Islet of Langerhans (tissue), 1 donor: ENCODE measurements at regions not wholly inside any gene's neighbourhood (a gene's known extent, or its start where the extent isn't known, plus 50 kb on each side); places are given as distances from the start of the nearest gene placed in this dataset.
A peak's percentile ranks its signal among the peaks of the same experiment; 100 is the strongest.

ENCODE experiments used
- FAIRE-seq: peaks from one replicate; lab custom pipeline; 2011; peaks lifted over from hg19 to GRCh38; lab: Jason Lieb, UNC

GRCh38 chr2:191514613-191515012, 163.3 kb upstream of the NABP1 start:
- FAIRE-seq, result no peak

DNA sequence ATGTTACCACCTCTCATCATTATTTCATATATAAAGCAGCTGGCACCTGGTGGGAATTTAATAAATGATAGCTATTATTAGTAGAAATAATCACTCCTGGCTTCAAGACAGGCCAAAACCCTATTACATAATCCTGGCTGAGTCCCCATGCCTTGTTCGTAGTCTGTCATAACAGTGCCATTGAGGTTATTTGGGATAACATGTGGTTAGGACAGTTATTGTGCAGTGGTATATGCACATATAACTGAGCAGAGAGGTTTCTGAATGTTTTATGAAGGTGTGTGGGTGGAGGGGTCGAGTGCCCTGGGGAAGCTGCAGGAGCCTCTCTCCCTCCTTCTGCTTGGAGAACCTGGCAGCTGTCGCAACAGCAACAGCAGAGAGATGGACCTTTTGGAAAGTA, 162.4 kb upstream of the NABP1 start:
- no peak for FAIRE-seq

GRCh38 chr2:191516260-191516659, 161.7 kb upstream of the NABP1 start:
- no peak for FAIRE-seq

- peak; percentile 100 for FAIRE-seq
Measured at GRCh38 chr2:191521608-191522208, 156.2 kb upstream of the NABP1 start.

DNA sequence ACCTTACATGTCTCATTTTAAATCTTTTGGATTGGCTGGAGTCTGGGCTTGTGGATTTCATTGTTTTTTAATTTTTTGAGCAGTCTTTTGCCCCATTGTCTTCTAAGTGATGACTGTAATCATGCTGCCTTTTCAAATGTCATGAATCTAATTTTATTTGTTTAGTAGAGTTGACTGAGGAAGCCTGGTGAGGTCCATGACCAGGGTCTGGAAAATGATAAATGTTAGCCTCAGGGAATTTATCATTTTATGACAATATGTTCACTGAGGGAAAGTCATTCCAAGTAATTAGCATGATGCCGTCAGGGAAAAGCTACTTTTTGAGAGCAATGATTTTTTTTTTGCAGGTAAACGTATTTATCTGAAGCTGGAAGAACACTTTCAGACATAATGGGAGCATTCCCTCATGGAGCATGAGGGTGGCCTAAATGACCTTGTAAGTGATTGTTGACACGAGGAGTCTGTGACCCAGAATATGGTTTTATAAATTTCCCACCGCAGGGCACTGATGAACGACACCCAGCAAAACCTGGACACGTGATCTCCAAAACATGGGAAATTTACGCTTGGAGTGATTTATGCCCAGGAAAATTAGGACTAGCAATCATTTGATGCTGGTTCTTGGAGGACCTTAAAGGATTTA, 155.3 kb upstream of the NABP1 start:
- no peak for FAIRE-seq

DNA sequence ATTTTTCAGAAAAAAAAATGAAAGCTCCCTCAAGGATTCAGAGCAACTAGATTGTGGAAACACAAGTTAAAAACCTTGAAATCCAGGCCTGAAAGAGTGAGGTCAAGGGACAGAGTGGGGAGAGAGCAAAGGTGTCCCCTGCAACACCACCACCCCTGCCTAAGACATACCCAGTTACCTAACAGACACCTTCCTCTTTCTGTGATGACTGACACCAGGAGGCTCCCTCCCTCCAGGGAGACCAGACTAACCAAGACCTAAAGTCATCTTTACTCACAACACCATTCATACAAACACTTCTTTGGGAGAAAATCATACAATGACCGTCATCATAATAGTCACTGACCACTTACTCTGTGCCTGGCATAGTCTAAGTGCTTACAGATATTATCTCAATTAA, 151.8 kb upstream of the NABP1 start:
- FAIRE-seq, result no peak

DNA sequence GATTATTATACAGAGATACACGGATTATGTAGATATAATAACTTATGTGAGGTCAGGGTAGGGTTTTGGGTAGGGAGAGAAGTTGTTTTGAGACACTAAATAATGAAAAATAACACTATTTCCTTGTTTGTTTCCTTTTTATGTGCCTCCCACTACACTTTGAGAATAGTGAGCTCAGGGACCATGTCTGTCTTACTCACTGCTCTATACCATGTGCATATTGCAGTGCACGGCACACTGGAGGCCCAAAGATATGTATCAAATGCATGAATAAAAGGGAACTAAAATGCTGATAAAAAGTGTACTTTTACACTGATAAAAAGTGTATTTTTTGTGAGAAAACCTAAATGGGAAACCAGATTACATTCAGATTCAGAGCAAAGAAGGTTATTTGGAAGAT, 151.4 kb upstream of the NABP1 start:
- no peak for FAIRE-seq

DNA sequence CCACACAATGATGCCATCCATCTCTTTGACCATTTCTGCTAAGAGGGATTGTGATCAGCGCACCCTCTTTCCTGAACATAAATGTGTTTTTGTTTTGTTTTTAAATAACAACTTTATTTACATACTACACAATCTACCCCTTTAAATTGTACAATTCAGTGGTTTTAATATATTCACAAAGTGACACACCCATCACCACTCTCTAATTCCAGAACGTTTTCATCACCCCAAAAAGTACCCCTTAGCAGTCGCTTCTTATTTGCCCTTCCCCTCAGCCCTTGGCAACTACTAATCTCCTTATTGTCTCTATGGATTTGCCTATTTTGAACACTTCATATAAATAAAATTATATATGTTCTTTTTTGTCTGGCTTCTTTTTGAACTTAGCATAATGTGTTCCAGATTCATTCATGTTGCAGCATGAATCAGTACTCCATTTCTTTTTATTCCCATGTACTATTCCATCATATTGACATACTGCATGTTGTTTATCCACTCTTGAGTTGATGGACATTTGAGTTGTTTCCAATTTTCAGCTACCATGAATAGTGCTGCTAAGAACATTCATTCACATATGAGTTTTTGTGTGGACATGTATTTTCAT, 150.9 kb upstream of the NABP1 start:
- FAIRE-seq, result no peak

- no peak for FAIRE-seq
Measured at GRCh38 chr2:191530618-191531017, 147.3 kb upstream of the NABP1 start.

DNA sequence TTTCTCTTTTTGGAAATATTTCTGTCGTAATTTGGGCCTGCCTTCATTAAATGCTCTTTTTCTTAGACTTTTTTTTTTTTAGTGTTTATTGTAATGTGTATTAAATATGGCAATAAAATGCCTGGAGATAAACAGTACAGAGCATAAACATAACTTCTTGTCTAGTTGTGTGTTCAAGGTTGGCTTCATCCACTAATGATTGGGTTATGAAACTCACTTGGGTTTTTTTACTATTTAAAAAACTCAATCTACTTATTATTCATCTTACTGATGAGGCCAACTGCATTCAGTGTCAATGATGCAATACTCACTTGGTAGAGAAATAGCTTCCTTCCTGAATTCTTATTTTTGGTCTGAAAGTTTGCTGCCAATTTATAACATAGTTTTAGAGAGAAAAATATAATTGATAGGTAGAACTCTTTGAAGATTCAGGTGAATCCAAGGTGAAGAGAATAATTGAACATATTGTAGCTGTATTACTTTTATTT, 144.2 kb upstream of the NABP1 start:
- FAIRE-seq, result no peak

GRCh38 chr2:191537921-191538320, 140.0 kb upstream of the NABP1 start:
- FAIRE-seq, result no peak

DNA sequence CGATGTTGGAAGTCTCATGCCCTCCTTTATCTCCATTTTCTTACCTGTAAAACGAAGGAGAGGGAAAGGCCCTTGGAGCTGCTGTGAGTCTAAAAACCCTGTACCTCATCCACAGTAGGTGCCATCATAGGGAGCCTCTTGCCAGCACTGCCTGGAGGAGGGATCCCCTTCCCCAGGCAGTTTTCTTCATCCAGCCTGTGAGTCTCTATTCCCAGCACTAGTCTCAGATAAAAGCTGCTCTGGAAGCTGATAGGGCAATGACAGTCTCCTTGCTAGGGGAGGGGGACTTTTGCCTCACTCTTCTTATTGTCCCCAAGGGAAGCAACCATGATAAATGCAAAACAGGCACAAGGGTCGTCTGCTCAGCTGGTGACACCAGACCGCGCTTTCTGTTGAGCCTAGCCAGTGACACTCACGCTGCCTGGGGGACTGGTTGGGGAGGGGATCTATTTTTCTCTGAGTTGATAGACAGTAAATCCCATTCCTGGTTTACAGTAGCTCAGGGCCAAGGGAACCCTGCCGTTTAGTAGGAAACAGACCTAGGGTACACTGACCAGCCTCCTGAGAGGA, 139.5 kb upstream of the NABP1 start:
- FAIRE-seq, result no peak

GRCh38 chr2:191539068-191539467, 138.9 kb upstream of the NABP1 start:
- no peak for FAIRE-seq

- no peak for FAIRE-seq
Measured at GRCh38 chr2:191540681-191541080, 137.3 kb upstream of the NABP1 start.

- FAIRE-seq, result no peak
Measured at GRCh38 chr2:191543708-191544107, 134.2 kb upstream of the NABP1 start.

DNA sequence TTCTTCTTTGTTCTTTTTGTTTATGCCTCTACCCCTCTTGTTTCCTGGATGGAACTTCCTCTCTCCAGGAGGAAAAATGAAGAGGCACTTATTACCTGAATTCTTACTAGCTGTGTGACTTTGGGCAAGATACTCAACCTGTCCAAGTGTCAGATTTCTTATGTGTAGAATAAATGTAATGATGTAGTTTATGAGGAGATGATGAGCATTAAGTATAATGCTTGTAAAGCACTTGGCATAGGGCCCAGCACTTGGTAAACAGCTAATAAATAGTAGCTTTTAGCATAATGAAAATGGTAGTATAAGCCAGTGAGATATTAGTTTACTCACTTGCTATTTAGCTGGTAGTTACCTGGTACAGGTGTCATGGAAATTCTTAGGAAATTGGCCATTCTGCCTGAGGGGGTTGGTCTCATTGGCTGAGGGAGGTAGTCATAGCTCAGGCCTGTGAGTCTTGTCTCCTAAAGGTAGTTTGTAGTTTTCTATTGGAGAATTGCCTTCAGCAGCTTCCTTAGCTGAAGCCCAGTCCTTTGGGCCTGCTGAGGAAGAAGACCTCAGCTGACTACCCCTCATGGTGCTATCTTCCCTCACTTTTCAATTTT, 133.4 kb upstream of the NABP1 start:
- no peak for FAIRE-seq

GRCh38 chr2:191545361-191545760, 132.6 kb upstream of the NABP1 start:
- FAIRE-seq, result no peak

DNA sequence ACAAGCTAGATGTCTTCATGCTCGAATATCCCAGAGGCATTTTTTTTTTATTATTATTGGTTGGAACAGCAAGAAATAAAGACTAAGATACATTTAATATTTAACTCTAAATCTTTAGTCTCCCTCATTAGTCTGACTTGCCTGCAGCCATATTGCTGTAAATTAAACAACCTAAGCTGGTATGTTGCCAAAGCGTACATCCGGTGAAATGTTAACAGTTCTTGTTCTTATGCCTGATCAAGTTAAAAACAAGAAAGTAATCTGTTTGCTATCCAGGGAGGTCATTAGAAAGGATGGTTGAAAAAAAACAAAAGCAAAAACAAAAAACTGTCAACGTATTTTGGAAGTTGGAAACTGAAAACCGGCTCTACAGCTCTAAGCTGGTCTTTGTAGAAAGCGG, 125.9 kb upstream of the NABP1 start:
- FAIRE-seq, result no peak

DNA sequence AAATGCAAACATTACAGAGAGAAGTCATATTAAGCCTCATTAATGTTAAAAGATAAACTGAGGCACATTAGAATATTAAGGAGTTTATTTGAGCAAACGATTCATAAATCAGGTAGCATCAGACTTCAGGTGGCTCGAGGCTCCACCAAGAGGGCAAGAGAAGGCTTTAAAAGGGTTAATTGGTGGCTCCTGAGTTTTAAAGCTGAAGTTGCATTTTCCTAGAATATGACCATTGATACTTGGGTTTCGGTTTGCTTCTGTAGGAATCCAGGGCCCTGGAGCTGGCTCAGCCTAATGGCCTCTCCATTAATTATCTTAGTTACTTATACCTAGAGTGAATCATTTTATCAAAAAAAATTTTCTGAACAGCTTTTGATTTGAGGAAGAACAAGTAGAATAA, 123.7 kb upstream of the NABP1 start:
- no peak for FAIRE-seq

GRCh38 chr2:191555092-191555742, 122.7 kb upstream of the NABP1 start:
- peak; percentile 97 for FAIRE-seq

- no peak for FAIRE-seq
Measured at GRCh38 chr2:191556463-191556862, 121.5 kb upstream of the NABP1 start.

DNA sequence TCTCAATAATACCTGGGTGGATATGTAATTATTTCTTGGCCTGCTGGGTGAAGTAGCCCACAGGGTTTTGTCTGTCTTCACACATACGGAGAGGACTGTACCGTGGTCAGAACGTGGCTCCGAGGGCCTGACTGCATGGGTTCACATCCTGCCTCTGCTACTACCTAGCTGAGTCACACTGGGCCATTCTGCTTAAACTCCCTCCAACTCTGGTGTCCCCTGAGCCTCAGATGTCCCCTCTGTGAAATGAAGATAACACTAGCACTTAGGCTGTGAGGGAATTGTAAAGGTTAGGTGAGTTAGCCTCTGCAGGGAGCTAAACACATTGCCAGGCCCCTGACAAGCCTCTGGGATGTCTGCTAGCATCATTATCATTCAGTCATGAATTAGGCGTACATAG, 120.1 kb upstream of the NABP1 start:
- no peak for FAIRE-seq

DNA sequence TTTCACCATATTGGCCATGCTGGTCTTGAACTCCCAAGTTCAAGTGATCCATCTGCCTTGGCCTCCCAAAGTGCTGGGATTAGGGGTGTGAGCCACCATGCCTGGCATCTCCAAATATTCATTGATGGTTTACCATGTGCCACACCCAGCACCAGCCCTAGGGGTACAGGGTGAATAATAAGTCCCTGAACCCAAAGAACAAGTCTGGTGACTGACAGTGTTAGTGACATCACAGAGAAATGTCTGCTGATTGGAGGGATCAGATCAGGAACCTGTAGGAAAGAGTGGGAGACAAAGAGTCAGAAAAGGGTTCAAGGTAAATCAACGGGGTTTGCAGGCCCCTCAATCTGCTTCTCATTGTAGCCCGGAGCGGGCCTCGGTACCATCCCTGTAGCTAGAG, 118.4 kb upstream of the NABP1 start:
- FAIRE-seq, result no peak
